NCI-H1694 (cell line): ENCODE measurements at regions not wholly inside any gene's neighbourhood (a gene's known extent, or its start where the extent isn't known, plus 50 kb on each side); places are given as distances from the start of the nearest gene placed in this dataset.
A peak's percentile ranks its signal among the peaks of the same experiment; 100 is the strongest.

ENCODE experiments used
- DNase-seq: peaks from one replicate; lab custom pipeline; 2025; lab: John Stamatoyannopoulos, UW

GRCh38 chr5:173781816-173782670 is 106.1 kb upstream of the CPEB4 start:
- DNase-seq = peak; percentile 47

- DNase-seq = no peak
Measured at GRCh38 chr5:173782671-173783101, 105.5 kb upstream of the CPEB4 start.

GRCh38 chr5:173783371-173783770 is 104.8 kb upstream of the CPEB4 start:
- DNase-seq = no peak

GRCh38 chr5:173785400-173785799 is 102.7 kb upstream of the CPEB4 start:
- no peak for DNase-seq

GRCh38 chr5:173785866-173786265 is 102.3 kb upstream of the CPEB4 start:
- DNase-seq = no peak

- no peak for DNase-seq
Measured at GRCh38 chr5:173786286-173787187, 101.6 kb upstream of the CPEB4 start.

GRCh38 chr5:173789031-173789920 is 98.9 kb upstream of the CPEB4 start:
- no peak for DNase-seq

- DNase-seq = no peak
Measured at GRCh38 chr5:173790177-173790719, 97.9 kb upstream of the CPEB4 start.

- no peak for DNase-seq
Measured at GRCh38 chr5:173790836-173791546, 97.2 kb upstream of the CPEB4 start.

GRCh38 chr5:173791878-173792277 is 96.3 kb upstream of the CPEB4 start:
- DNase-seq = no peak

- DNase-seq = no peak
Measured at GRCh38 chr5:173792781-173793547, 95.2 kb upstream of the CPEB4 start.

- no peak for DNase-seq
Measured at GRCh38 chr5:173793648-173794548, 94.3 kb upstream of the CPEB4 start.

- DNase-seq = no peak
Measured at GRCh38 chr5:173794901-173795416, 93.2 kb upstream of the CPEB4 start.

- no peak for DNase-seq
Measured at GRCh38 chr5:173795601-173796000, 92.5 kb upstream of the CPEB4 start.

- DNase-seq = no peak
Measured at GRCh38 chr5:173796721-173797495, 91.2 kb upstream of the CPEB4 start.

GRCh38 chr5:173798127-173798810 is 89.9 kb upstream of the CPEB4 start:
- no peak for DNase-seq

- DNase-seq = no peak
Measured at GRCh38 chr5:173800340-173800739, 87.8 kb upstream of the CPEB4 start.
